ENCODE measurements at regions not wholly inside any gene's neighbourhood (a gene's known extent, or its start where the extent isn't known, plus 50 kb on each side); places are given as distances from the start of the nearest gene placed in this dataset.

DNA sequence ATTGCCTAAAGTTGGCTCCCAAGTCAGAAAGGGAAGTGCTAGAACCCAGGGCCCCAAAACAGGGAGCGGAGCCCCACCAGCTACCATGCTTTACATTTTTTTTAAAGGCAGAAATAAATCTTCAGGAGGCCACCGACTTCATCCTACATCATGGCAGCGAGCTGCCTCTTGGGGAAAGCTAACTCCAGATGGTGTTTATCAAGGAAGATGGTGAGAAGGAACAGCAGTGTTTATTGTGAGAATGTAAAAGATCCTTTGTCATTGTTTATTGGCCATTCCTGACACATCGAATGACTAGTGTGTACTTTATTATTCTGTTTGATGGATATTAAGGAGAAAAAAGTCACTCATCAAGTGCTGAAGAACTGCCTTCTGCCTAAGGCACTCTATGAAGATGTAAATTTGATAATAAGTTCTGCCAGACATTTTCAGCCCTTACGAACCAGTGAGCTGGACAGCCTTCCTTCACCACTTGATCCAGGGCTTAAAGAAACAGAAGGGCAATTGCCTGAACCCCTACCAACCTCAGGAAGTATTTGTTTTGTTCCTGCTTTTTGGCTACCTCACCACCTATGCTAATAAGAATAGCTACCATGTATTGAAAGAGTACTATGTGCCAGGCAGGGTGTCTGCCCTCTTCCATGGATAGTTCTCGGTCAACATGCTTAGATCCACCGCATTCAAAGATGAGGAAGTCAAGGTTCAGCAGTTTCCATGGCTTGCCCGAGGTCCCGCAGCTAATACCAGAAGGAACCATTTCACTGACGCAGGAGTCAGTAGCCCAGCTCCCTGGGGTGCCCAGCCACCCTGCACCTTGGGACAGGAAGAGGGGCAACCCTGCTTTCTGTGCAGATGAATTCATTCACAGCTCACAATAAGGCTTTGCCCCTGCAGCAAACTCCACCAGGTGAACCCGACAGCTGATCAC, 194.7 kb upstream of the RREB1 start:
- TF ChIP-seq, protein P1, sequence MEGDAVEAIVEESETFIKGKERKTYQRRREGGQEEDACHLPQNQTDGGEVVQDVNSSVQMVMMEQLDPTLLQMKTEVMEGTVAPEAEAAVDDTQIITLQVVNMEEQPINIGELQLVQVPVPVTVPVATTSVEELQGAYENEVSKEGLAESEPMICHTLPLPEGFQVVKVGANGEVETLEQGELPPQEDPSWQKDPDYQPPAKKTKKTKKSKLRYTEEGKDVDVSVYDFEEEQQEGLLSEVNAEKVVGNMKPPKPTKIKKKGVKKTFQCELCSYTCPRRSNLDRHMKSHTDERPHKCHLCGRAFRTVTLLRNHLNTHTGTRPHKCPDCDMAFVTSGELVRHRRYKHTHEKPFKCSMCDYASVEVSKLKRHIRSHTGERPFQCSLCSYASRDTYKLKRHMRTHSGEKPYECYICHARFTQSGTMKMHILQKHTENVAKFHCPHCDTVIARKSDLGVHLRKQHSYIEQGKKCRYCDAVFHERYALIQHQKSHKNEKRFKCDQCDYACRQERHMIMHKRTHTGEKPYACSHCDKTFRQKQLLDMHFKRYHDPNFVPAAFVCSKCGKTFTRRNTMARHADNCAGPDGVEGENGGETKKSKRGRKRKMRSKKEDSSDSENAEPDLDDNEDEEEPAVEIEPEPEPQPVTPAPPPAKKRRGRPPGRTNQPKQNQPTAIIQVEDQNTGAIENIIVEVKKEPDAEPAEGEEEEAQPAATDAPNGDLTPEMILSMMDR (IDR thresholded peaks at IDR 0.05) = no peak
- no peak for TF ChIP-seq POLR2A (IDR thresholded peaks at IDR 0.05)

Measured in body of pancreas (tissue), 4 donors.